Loucy (cell line): ENCODE measurements at regions not wholly inside any gene's neighbourhood (a gene's known extent, or its start where the extent isn't known, plus 50 kb on each side); places are given as distances from the start of the nearest gene placed in this dataset.

Source experiments
- H2AFZ ChIP-seq: fragments of 200-600 bp; sonication (generic); 2 replicates; pipeline ENCODE4 v1.6.0; 2016; ENCODE audit warnings: antibody characterized with exemption, mild to moderate bottlenecking, low read length, moderate library complexity
- H3F3A ChIP-seq: fragments of 200-600 bp; 2 replicates; pipeline ENCODE4 v1.6.0; 2016; ENCODE audit warnings: antibody characterized with exemption, low read depth, mild to moderate bottlenecking
- H3K27me3 ChIP-seq: fragments of 200-600 bp; sonication (generic); 2 replicates; pipeline ENCODE4 v1.6.1; 2014; ENCODE audit warnings: low read length, mild to moderate bottlenecking; ENCODE audit not compliant: insufficient read depth, poor library complexity, severe bottlenecking
- H3K36me3 ChIP-seq: fragments of 200-600 bp; sonication (generic); 2 replicates; pipeline ENCODE4 v1.6.1; 2016; ENCODE audit warnings: low read length; ENCODE audit not compliant: insufficient read depth
- H3K4me1 ChIP-seq: fragments of 200-600 bp; sonication (generic); 2 replicates; pipeline ENCODE4 v1.5.1; 2014; ENCODE audit warnings: low read length, mild to moderate bottlenecking; ENCODE audit not compliant: insufficient read depth, poor library complexity, severe bottlenecking
- H3K4me2 ChIP-seq: fragments of 200-600 bp; sonication (generic); 2 replicates; pipeline ENCODE4 v1.6.0; 2014; ENCODE audit warnings: antibody characterized with exemption, low read length, low read depth, mild to moderate bottlenecking; ENCODE audit not compliant: poor library complexity, severe bottlenecking
- H3K4me3 ChIP-seq: fragments of 200-600 bp; sonication (generic); 2 replicates; pipeline ENCODE4 v1.5.1; 2014; ENCODE audit warnings: low read length, mild to moderate bottlenecking, mixed read lengths; ENCODE audit not compliant: poor library complexity, severe bottlenecking
- H3K79me2 ChIP-seq: fragments of 200-600 bp; sonication (generic); 2 replicates; pipeline ENCODE4 v1.6.1; 2014; ENCODE audit warnings: low read length; ENCODE audit not compliant: insufficient read depth
- H3K9ac ChIP-seq: fragments of 200-600 bp; sonication (generic); 2 replicates; pipeline ENCODE4 v1.6.0; 2014; ENCODE audit warnings: mild to moderate bottlenecking, low read depth, low read length, moderate library complexity; ENCODE audit not compliant: poor library complexity, severe bottlenecking
- H3K9me2 ChIP-seq: fragments of 200-600 bp; sonication (generic); replicated peaks from 2 replicates; pipeline ENCODE4 v1.6.1; 2016; ENCODE audit warnings: low read depth, low read length, mixed read lengths
- H3K9me3 ChIP-seq: fragments of 200-600 bp; sonication (generic); 2 replicates; pipeline ENCODE4 v1.6.1; 2014; ENCODE audit warnings: mild to moderate bottlenecking, antibody characterized with exemption, low read length, low read depth; ENCODE audit not compliant: insufficient read depth
- H4K20me1 ChIP-seq: fragments of 200-600 bp; sonication (generic); 2 replicates; pipeline ENCODE4 v1.6.0; 2014; ENCODE audit warnings: antibody characterized with exemption, low read length, mild to moderate bottlenecking; ENCODE audit not compliant: insufficient read depth, poor library complexity, severe bottlenecking
- CTCF ChIP-seq: fragments of 200-600 bp; sonication (generic); conservative IDR thresholded peaks from 2 replicates; pipeline ENCODE4 v1.5.1; 2014; ENCODE audit warnings: mild to moderate bottlenecking, antibody characterized with exemption, low read length
- EZH2phosphoT487 ChIP-seq: fragments of 200-600 bp; IDR thresholded peaks from 2 replicates; pipeline ENCODE4 v1.6.1; 2018; ENCODE audit warnings: antibody characterized with exemption, mild to moderate bottlenecking, moderate library complexity, borderline replicate concordance

- H3F3A ChIP-seq = no peaks in the 10 kb centered on the region
- no peaks in the 10 kb centered on the region for H3K36me3 ChIP-seq
- no peak for TF ChIP-seq EZH2phosphoT487
- no peak for TF ChIP-seq CTCF
- H3K27me3 ChIP-seq = no peaks in the 10 kb centered on the region
- no peaks in the 10 kb centered on the region for H3K9me2 ChIP-seq
- H3K4me2 ChIP-seq = no peak overlapping the region
- no peak overlapping the region for H3K4me3 ChIP-seq
- no peaks in the 10 kb centered on the region for H3K79me2 ChIP-seq
- H4K20me1 ChIP-seq = no peaks in the 10 kb centered on the region
- H2AFZ ChIP-seq = no peak overlapping the region
- no peak overlapping the region for H3K9ac ChIP-seq
- no peaks in the 10 kb centered on the region for H3K9me3 ChIP-seq
- H3K4me1 ChIP-seq = no peaks in the 10 kb centered on the region
These were observed 1510.3 kb upstream of the SEL1L start for GRCh38 chr14:83044001-83044400.

- Histone ChIP-seq H3K36me3 (no peaks in the 10 kb centered on the region), H3K9me2 (no peaks in the 10 kb centered on the region), H3K9ac (no peak overlapping the region), H3K4me1 (no peaks in the 10 kb centered on the region), H3K9me3 (no peaks in the 10 kb centered on the region), H3K79me2 (no peaks in the 10 kb centered on the region), H3F3A (no peaks in the 10 kb centered on the region), H3K4me2 (no peak overlapping the region), H4K20me1 (no peaks in the 10 kb centered on the region), H3K27me3 (no peaks in the 10 kb centered on the region), H3K4me3 (no peak overlapping the region), H2AFZ (no peak overlapping the region)
- TF ChIP-seq EZH2phosphoT487 = no peak
- no peak for TF ChIP-seq CTCF
These were observed 1513.6 kb upstream of the SEL1L start for GRCh38 chr14:83047059-83047830.

- no peaks in the 10 kb centered on the region for H3K79me2 ChIP-seq
- no peak overlapping the region for H3K4me2 ChIP-seq
- no peaks in the 10 kb centered on the region for H3K4me1 ChIP-seq
- H3F3A ChIP-seq = no peaks in the 10 kb centered on the region
- H3K36me3 ChIP-seq = no peaks in the 10 kb centered on the region
- no peak overlapping the region for H2AFZ ChIP-seq
- no peaks in the 10 kb centered on the region for H3K9me3 ChIP-seq
- H3K9me2 ChIP-seq = no peaks in the 10 kb centered on the region
- no peak overlapping the region for H3K4me3 ChIP-seq
- TF ChIP-seq EZH2phosphoT487 (no peak), CTCF (no peak)
- H3K9ac ChIP-seq = no peak overlapping the region
- no peaks in the 10 kb centered on the region for H4K20me1 ChIP-seq
- H3K27me3 ChIP-seq = no peaks in the 10 kb centered on the region
These were observed 1519.5 kb upstream of the SEL1L start for GRCh38 chr14:83053022-83053710.
